Lower leg skin (tissue), 4 donors: ENCODE measurements at regions not wholly inside any gene's neighbourhood (a gene's known extent, or its start where the extent isn't known, plus 50 kb on each side); places are given as distances from the start of the nearest gene placed in this dataset.

Experiments
- DNase-seq, 2 donors: peaks; one replicate each; pipeline ENCODE4 v3.0.0-alpha.2; 2019; ENCODE audit warnings: low spot score in 2 of 2
- H3K4me3 ChIP-seq: fragments of 200-600 bp; sonication (generic); 2 replicates; pipeline ENCODE4 v1.5.1; 2017; ENCODE audit warnings: mild to moderate bottlenecking, low read depth; ENCODE audit not compliant: poor library complexity, severe bottlenecking
- CTCF ChIP-seq, 3 donors: fragments of 450-650 bp; IDR thresholded peaks; one replicate each; pipeline ENCODE4 v1.5.1; 2016; ENCODE audit warnings: antibody characterized with exemption in 3 of 3, mild to moderate bottlenecking in 3 of 3, moderate library complexity in 2 of 3
- POLR2A ChIP-seq, 2 donors: fragments of 450-650 bp; IDR thresholded peaks; one replicate each; pipeline ENCODE4 v1.6.1; 2016 to 2017; ENCODE audit warnings: antibody characterized with exemption in 2 of 2, mild to moderate bottlenecking in 1 of 2, moderate library complexity in 1 of 2
- WGBS, 2 donors: methylation state at CpG; one replicate each; pipeline ENCODE4 v1.1.5; 2018; 5-methylcytosine and 5-hydroxymethylcytosine counted together
- intact Hi-C: fragments of 100-400 bp; cut with DNase I; formaldehyde crosslinking; loops from one replicate; pipeline ENCODE4 v1.15.0; 2023; ENCODE audit warnings: low total_unique reads

GRCh38 chr5:68161156-68161555 lies 54.4 kb upstream of the PIK3R1 start:
- no peak for DNase-seq
- TF ChIP-seq CTCF (IDR thresholded peaks at IDR 0.05) (no peak), POLR2A (IDR thresholded peaks at IDR 0.05) (no peak)
- intact Hi-C loops, result no loop called here
- H3K4me3 ChIP-seq, result no peak overlapping the region
- WGBS, 2 donors, result 52 to 74% methylated on average over 3 of the region's 3 CpGs

- TF ChIP-seq POLR2A (IDR thresholded peaks at IDR 0.05) (no peak), CTCF (IDR thresholded peaks at IDR 0.05) (no peak)
- no peak overlapping the region for H3K4me3 ChIP-seq
- intact Hi-C loops, result no loop called here
- 84 to 93% methylated on average over 14 of the region's 14 CpGs for WGBS, 2 donors
- no peak for DNase-seq
Observed at GRCh38 chr5:68159224-68159951, 56.2 kb upstream of the PIK3R1 start.

GRCh38 chr5:68155940-68156339 lies 59.6 kb upstream of the PIK3R1 start:
- H3K4me3 ChIP-seq, result no peak overlapping the region
- intact Hi-C loops, result no loop called here
- WGBS, 2 donors, result 98% methylated on average over 6 of the region's 6 CpGs
- no peak for DNase-seq
- no peak for TF ChIP-seq CTCF (IDR thresholded peaks at IDR 0.05)
- no peak for TF ChIP-seq POLR2A (IDR thresholded peaks at IDR 0.05)

- intact Hi-C loops, result no loop called here
- 89 to 94% methylated on average over 9 of the region's 9 CpGs for WGBS, 2 donors
- TF ChIP-seq POLR2A (IDR thresholded peaks at IDR 0.05), result no peak
- no peak for TF ChIP-seq CTCF (IDR thresholded peaks at IDR 0.05)
- no peak overlapping the region for H3K4me3 ChIP-seq
- DNase-seq, result no peak
Observed at GRCh38 chr5:68154119-68154857, 61.3 kb upstream of the PIK3R1 start.

GRCh38 chr5:68151812-68152211 lies 63.7 kb upstream of the PIK3R1 start:
- H3K4me3 ChIP-seq, result no peak overlapping the region
- TF ChIP-seq POLR2A (IDR thresholded peaks at IDR 0.05) (no peak), CTCF (IDR thresholded peaks at IDR 0.05) (no peak)
- intact Hi-C loops, result no loop called here
- no peak for DNase-seq
- 72 to 93% methylated on average over 4 of the region's 4 CpGs for WGBS, 2 donors
